HG03354 (cell line): ENCODE measurements at regions not wholly inside any gene's neighbourhood (a gene's known extent, or its start where the extent isn't known, plus 50 kb on each side); places are given as distances from the start of the nearest gene placed in this dataset.
"Not testable (repeated sequence)": the region's sequence is repeated elsewhere in the genome, so short reads cannot be mapped to it uniquely, and the experiment has no call there.

Experiments
- ATAC-seq: cut with Tn5 transposase; IDR thresholded peaks from one replicate; pipeline ENCODE4 v1.9.1; 2021; ENCODE audit warnings: mild to moderate bottlenecking; ENCODE audit not compliant: unreplicated experiment, poor library complexity, severe bottlenecking

DNA sequence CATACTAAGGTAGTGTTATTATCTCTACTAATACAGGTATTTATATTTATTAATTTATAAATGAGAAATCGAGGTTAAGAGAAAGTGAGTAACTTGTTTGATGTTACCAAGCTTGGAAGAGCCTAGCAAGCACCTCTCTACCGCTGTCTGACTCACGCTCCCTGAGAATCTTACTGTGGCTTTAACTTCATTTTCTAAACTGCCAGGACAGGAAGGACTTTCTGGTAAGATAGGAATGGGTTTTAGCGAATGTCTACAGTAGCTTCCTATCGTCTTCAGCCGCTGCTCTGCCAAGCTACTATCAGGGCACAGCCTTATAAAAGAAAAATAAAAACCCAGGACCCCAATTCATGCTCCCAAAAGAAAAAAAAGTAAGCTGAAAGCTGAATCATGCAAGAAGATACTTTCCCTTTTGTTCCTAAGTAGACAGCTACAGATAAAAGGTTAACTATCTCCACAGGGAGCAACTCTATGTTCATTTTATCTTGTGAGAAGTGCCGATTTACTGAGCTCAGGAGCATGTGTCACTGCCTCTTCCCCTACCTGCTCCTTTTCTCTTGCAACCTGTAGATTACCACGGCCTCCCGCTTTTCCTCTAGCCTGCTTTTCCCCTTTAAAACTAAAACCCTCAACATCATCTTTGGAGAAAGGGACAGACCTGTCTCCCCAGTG is 60.2 kb downstream of the THNSL1 start:
- ATAC-seq: no peak

DNA sequence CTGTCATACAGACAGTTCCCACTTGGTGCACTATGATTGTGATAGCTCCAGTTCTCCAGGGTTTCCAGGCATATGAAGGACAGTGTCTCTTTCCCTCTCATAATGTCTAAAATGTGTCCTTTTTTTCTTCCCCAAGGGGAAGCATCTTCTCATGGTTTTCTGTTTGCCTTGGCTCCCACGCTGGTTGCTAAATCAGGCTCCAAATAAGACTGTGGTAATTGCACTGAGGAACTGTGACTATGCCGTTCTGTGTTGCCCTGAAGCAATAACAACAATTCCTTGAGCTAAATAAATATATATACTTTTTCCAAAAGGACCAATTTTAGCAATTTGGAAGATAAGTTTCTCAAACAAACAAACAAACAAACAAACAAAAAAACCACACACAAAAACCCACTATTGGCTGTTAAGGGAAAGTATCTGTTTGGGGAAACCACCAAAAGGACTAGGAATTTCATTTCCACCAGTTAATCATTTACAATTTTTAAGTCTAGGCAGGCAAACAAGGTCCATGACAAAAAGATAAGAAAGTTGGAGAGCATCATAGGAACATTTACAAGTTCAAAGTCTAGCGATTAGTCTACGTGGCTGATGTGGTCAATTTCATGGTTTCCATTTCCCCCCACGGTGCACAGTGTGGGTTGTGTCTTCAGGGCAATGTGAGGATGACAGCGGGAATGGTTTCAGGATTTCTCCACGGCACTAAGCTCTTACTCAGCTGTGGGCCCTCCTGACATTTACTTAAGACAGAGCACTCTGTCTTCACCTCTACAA is 62.4 kb downstream of the THNSL1 start:
- ATAC-seq: no peak

DNA sequence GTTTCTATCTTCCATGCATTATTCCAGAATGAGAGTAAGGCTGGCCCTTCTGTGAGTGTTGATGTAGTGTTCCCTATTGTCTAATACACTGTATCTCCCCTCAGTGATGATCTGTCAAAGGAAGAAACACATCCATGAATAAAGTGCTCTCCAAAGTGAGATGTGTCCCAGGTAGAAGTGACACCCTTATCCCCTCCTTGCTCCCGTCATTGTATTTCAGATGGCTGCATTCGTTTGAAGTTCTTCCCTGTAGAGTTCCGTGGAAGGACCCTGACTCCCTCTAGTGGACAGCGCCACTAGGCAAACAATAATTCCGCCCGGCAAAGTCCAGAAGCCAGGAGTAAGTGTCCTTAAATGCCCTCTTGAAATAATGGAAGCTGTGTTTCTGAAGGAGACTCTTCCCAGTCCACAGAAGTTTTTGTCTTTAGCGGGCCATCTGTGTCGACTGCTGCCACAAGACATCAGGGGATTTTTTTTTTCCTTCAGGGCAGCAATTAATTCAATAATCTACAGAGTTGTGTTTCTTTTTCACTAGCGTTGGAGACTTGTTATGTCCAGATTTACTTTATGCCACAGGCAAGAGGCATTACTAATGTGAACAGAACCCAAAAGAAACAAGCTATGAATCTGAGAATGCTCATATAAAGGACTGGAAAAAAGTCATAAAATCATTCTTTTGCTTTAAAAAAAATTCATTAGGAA is 64.6 kb downstream of the THNSL1 start:
- ATAC-seq: peak; percentile 74

DNA sequence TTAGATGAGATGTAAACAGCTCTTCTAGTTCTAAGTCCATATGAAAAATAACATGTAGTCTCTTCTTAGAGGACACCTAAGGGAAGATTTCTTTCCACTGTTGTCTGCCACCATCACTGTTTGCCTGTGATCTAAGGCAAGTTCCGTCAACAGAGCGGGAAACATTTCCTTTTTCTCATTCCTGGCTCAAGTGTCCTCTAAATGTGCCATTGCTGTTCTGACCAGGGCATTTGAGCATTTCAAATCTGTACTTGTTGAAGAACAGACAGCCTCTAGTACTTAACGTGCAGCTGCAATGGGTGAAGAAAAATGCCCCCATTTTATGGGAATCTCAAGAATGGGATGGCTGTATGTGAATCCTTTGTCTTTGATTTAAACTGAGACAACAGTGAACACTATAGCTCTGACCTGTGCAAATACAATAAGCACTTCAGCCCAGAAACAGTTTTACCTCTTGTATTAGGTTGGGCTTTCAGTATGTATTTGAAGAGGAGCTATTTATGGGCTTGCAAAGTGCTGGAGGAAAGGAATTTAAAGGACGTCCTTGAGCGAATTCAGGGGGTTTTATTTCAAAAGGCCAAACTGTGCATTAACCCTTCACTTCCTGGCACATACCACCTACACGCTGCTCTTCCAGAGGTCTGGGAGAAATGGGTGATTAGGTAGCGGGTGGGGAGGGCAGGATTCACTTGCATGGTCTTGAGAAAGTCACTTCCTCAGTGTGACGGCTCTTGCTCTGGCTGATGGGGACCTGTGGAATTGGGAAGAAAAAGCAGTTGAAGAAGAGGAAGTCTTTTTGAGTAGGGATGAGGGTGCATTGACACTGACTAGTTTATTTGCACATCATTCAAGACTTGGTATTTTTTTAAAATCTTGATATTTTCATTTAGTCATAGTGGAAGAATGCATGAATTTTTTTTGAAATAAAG is 66.1 kb downstream of the THNSL1 start:
- ATAC-seq: no peak

DNA sequence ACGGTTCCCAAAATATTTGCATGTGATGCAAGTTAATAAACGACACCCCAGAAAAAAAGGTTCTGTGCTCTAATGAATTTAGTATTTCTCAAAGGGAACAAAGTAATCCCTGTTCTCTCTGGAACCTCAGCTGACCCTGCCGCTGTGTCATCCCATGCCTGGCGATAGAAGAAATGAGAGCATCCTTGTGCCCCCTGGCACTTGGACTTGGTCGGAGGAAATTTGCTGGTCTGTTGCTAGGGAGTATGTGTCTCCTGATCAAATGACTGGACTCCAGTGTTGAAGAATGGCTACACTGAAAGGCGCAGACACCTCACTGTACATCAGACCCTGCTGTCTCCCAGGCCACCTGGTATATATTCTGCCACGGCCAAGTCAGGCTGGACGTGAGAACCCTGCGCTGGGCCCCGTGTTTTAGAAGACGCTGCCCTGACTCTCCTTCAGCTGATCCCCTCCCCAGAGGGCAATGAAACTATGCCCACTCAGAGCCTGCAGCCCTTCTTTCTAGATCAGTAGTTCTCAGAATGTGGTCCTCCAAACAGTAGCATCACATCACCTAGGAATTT is 67.2 kb downstream of the THNSL1 start:
- no peak for ATAC-seq

DNA sequence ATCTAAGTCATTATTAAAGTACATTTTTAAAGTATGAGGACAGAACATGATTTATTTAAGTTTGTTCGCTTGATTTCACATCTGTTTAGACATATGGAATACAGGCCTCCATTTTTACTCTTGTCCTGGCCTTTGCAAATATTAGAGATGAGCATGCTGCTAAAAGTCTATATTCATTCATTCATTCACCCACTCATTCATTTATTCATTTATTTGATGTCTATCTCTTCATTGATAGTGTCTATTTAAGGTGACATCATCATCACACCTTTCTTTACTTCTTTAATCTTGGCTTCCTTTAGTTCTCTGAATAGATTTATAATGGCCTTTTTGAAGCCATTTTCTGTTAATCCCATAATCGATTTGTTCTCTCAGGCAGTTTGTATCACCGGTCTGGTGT is 68.0 kb downstream of the THNSL1 start:
- no peak for ATAC-seq

DNA sequence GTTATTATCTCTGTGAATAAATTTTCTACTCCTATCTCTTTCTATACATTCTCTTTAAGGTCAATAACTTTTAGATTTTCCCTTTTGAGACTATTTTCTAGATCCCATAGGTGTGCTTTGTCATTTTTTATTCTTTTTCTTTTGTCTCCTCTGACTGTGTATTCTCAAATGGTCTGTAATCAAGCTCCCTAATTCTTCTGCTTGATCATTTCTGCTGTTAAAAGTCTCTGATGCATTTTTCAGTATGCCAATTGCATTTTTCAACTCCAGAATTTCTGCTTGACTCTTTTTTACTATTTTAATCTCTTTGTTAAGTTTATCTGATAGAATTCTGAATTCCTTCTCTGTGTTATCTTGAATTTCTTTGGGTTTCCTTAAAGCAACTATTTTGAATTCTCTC is 78.2 kb downstream of the THNSL1 start:
- no peak for ATAC-seq

DNA sequence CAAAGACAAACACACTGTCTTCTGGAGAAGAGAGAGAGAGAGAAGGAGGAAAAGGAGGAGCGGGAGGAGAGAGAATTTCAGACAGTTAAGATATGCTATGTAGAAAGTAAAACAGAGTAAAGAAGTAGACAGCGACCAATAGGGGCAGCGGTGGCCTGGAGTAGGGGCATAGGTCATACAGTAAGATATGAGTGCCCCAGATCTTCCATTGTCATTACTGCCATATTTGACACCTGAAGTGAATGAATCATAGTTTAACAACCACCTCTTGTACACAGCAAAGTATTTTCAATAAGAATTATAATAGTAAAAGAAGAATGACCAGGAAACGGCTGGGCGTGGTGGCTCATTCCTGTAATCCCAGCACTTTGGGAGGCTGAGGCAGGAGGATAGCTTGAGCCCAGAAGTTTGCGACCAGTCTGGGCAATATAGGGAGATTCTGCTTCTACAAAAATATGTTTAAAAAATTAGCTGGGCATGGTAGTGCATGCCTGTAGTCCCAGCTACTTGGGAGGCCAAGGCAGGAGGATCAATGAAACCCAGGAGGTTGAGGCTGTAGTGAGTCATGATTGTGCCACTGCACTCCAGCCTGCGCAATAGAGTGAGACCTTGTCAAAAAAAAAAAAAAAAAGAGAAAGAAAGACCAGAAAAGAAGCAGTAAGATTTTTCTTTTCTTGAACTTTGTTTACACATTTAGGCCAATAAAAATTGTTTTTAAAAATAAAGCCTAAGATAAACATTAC is 77.0 kb upstream of the GPR158 start:
- no peak for ATAC-seq

DNA sequence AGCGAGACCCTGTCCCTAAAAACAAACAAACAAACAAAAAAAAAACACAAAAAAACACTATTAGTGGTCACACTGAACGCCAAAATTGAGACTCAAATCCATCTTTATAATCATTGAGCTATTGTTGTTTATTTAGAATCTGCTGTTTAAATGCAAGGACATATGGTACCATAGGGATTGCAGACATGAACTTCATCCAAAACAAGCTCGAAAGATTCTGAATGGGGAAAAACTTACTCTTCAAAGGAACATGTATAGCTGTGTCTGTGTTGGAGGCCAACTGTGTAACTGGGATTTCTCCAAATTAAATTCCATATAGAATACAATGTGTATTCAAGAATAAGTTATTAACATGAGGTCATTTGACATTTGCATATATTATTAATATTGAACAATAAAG is 74.7 kb upstream of the GPR158 start:
- no peak for ATAC-seq

DNA sequence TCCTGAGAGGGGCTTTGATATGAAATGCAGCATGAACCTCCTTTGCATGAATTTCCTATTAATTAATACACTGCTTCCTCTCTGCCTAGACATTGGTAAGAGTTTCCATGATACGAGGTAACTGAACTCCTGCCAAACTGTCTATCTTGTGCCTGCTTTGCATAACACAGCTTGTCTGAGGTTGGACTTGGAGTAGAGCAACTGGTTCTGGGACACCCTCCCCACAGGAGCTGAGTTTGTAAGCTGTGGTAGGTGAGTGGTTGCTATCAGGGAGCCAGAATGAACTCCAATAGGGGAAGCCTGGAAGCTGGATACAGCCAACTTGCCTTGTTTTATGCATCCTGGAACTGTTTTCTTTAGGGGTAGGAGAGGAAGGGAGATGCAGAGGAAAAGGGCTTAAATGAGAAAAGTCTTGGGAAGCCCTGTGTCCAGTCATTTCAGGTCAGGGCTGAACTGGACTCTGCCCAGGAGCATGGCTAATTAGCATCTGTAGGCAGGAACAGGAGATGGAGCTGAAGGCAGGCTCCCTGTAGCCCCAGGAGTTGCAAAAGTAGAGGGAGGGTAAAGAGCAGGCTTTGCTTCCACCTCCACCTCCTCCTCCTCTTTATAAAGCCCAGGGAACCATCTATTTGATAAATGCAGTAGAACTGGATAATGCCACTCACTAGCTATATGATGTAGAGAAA is 73.2 kb upstream of the GPR158 start:
- ATAC-seq: no peak

DNA sequence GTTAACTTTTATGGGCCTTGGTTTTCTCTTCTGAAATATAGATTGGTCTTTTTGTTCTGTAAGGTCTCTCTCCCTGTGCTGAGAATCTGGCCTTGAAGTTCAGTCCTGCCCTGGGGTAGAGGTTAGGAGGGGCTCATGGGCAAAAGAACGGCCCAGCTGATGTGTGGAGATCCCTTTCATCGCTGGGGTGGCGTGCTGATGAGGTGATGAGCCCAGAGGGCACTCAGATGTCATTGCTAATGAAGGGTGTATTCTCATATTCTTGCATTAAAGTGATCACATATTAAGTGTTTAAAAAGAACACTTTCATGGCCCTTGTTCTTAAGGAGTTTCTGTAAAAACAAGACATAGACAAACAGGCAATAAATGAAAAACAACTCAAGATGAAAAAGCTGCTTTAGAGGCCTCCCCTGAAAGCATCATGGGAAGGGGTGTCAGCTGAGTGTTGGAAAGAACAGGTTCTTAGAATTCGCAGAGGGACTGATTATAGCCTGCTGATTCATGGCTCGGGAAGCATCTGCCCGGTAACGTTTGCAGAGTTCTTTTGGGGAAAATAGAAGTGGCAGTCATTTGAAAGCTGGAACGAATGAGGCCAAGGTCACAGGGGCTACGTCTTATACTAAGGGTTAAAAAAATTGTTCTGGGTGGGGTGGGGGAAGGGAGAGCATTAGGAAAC is 72.5 kb upstream of the GPR158 start:
- no peak for ATAC-seq

DNA sequence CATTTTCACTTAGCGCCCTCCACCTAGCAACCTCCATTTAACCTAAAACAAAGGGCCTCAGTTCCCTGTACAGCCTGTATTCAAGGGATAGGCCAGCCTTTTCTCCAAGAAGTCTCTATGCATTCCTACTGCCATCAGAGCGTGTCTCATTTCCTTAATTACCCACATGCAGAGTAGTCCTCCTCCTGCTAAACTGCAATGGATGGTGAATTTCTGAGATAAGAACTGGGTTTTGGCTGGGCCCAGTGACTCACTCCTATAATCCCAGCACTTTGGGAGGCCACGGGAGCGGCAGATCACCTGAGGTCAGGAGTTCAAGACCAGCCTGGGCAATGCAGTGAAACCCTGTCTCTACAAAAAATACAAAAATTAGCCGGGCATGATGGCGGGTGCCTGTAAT is 71.1 kb upstream of the GPR158 start:
- no peak for ATAC-seq

DNA sequence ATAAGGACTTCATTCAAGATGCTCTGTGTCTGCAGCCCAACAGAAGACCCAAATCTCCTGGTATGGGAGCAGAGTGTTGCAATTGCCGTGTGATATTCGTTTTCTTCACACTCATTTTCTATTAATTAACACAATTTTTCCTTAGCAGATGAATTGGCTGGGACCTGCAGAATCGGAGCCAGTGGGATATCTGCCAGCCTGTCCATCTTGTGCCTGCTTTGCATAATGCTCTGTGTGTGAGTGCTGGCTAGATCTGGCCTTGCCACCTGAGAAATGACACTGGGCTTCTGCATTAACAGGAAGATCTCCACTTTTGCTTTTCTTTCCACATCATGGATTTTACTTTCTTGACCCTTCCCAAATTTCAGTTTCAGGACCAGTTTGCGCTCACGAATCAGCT is 70.4 kb upstream of the GPR158 start:
- no peak for ATAC-seq

DNA sequence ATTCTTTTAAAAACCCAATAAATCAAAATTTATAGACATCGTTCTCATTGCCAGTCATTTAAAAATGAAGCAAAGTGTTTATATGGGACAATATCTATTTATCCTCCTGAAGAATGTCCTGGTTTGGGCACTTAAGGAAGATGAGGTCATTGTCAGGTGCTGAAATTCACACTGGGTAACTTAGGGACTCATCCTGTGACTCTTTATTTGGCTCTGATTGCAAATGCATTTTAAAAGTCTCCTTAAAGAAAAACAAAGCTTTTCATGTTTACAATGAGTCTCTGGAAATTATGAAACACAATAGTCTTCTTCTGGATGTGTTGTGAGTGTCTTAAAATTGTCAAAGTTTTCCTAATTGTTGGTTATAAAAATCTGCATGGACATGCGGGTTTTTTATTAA is 69.5 kb upstream of the GPR158 start:
- no peak for ATAC-seq

DNA sequence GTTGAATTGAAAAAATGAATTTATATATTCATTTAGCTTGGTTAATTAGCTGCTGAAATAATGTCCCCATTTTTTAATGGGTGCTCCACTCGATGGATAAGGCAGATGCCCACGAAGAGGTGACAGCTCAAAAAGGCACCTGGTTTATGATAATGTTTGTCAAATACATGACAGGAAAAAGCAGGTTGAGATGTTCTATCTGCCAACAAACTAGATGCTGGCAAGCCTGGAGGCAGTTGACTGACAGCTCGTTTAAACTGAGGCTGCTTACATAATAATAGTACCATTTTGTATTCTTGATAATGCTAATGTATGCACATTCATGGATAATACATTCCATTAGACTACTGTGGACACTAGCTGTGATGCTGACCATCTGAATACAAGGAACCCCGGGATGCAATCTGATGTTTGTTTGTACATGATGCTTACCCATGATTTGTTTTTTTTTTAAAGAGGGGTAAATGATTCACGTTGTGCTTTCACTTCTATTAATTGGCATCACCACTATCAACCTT is 69.0 kb upstream of the GPR158 start:
- ATAC-seq: no peak

DNA sequence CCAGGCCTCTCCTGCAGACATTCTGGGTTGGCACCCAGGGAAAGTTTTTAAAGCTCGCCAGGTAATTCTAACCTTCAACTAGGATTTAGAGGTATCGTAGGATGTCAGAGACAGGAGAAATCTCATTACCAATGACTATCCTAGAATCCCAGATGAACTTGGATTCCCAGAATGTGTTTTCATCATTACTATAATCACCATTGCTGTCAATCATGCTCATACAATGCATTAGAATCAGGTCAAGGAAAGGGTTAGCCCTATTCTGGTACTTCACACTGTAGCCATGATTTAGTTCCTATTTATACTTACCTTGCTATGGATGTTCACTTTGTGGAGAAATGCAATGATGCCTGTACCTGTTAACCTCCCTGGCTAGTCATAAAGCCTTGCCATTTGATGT is 67.0 kb upstream of the GPR158 start:
- no peak for ATAC-seq

DNA sequence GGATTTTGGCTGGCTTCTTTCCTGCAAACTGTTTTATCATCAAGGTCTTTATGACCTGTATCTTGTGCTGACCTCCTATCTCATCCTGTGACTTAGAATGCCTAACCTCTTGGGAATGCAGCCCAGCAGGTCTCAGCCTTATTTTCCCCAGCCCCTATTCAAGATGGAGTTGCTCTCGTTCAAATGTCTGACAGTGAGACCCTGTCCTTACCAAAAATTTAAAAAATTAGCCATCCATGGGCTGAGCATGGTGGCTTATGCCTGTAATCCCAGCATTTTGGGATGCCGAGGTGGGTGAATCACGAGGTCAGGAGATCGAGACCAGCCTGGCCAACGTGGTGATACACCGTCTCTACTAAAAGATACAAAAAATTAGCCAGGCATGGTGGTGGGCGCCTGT is 64.9 kb upstream of the GPR158 start:
- ATAC-seq: not testable (repeated sequence)

DNA sequence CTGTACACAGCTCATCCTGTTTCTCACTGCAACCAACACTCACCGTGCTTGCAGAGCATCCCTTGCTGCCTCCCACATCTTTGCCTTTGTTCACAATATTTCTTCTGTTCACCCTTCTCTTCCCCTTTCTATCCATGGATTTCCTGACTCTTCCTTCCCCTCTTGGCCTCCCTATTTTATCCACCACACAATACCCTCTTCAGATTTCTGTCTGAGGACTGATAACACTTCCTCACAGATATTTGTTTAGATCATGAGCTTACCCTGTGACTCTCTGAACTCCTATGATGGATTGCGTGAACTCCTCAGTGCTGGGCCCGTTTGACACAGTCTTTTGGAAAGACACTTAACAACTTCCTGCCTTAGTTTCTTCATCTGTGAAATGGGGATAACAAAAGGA is 62.8 kb upstream of the GPR158 start:
- ATAC-seq: no peak
